HG02943 (cell line): ENCODE measurements at regions not wholly inside any gene's neighbourhood (a gene's known extent, or its start where the extent isn't known, plus 50 kb on each side); places are given as distances from the start of the nearest gene placed in this dataset.

Experiments
- ATAC-seq: cut with Tn5 transposase; IDR thresholded peaks from one replicate; pipeline ENCODE4 v1.9.1; 2021; ENCODE audit warnings: mild to moderate bottlenecking, low read depth, moderate library complexity; ENCODE audit not compliant: unreplicated experiment

GRCh38 chr7:25314094-25314730, 85.9 kb upstream of the NPVF start:
- ATAC-seq = no peak

GRCh38 chr7:25314731-25315267, 86.5 kb upstream of the NPVF start:
- ATAC-seq = no peak

GRCh38 chr7:25316366-25316765, 88.1 kb upstream of the NPVF start:
- ATAC-seq = no peak

GRCh38 chr7:25318047-25318446, 89.8 kb upstream of the NPVF start:
- no peak for ATAC-seq

GRCh38 chr7:25319707-25320106, 91.4 kb upstream of the NPVF start:
- ATAC-seq = no peak

- ATAC-seq = no peak
Measured at GRCh38 chr7:25320791-25321190, 92.5 kb upstream of the NPVF start.

- no peak for ATAC-seq
Measured at GRCh38 chr7:25321424-25321823, 93.1 kb upstream of the NPVF start.

GRCh38 chr7:25322473-25322872, 94.2 kb upstream of the NPVF start:
- ATAC-seq = no peak

GRCh38 chr7:25325186-25325757, 97.0 kb upstream of the NPVF start:
- no peak for ATAC-seq

- ATAC-seq = no peak
Measured at GRCh38 chr7:25326501-25327156, 98.3 kb upstream of the NPVF start.

GRCh38 chr7:25329815-25330214, 101.5 kb upstream of the NPVF start:
- no peak for ATAC-seq

- no peak for ATAC-seq
Measured at GRCh38 chr7:25333296-25333928, 105.1 kb upstream of the NPVF start.

- no peak for ATAC-seq
Measured at GRCh38 chr7:25347360-25348066, 119.2 kb upstream of the NPVF start.

GRCh38 chr7:25348104-25348503, 119.8 kb upstream of the NPVF start:
- no peak for ATAC-seq

GRCh38 chr7:25349283-25350017, 121.2 kb upstream of the NPVF start:
- ATAC-seq = no peak

GRCh38 chr7:25350041-25350440, 121.8 kb upstream of the NPVF start:
- ATAC-seq = no peak

- no peak for ATAC-seq
Measured at GRCh38 chr7:25351761-25352160, 123.5 kb upstream of the NPVF start.

- no peak for ATAC-seq
Measured at GRCh38 chr7:25353196-25353595, 124.9 kb upstream of the NPVF start.

GRCh38 chr7:25353732-25354131, 125.4 kb upstream of the NPVF start:
- no peak for ATAC-seq

- ATAC-seq = no peak
Measured at GRCh38 chr7:25356534-25357151, 128.4 kb upstream of the NPVF start.
